SU-DHL-6 (cell line): ENCODE measurements at regions not wholly inside any gene's neighbourhood (a gene's known extent, or its start where the extent isn't known, plus 50 kb on each side); places are given as distances from the start of the nearest gene placed in this dataset.

Experiments
- H2AFZ ChIP-seq: fragments of 200-600 bp; sonication (generic); 2 replicates; pipeline ENCODE4 v1.6.1; 2014; ENCODE audit warnings: low read depth, mild to moderate bottlenecking, moderate library complexity, mixed read lengths, antibody characterized with exemption, low read length; ENCODE audit not compliant: severe bottlenecking
- H3F3A ChIP-seq: fragments of 200-600 bp; shearing (Covaris generic); 2 replicates; pipeline ENCODE4 v1.6.0; 2016; ENCODE audit warnings: antibody characterized with exemption, mild to moderate bottlenecking; ENCODE audit not compliant: insufficient read depth
- H3K27ac ChIP-seq: fragments of 200-600 bp; sonication (generic); 2 replicates; pipeline ENCODE4 v1.5.1; 2016; ENCODE audit warnings: low read depth, mild to moderate bottlenecking, low read length, moderate library complexity, mixed read lengths
- H3K27me3 ChIP-seq: fragments of 200-600 bp; sonication (generic), shearing (Covaris generic); 2 replicates; pipeline ENCODE4 v1.6.0; 2014; ENCODE audit warnings: mild to moderate bottlenecking, low read length
- H3K36me3 ChIP-seq: fragments of 200-600 bp; sonication (generic); 2 replicates; pipeline ENCODE4 v1.6.1; 2014; ENCODE audit warnings: mild to moderate bottlenecking, low read length, mixed read lengths
- H3K4me2 ChIP-seq: fragments of 300-600, 200-600 bp; shearing (Covaris generic), sonication (generic); 2 replicates; pipeline ENCODE4 v1.6.0; 2014; ENCODE audit warnings: low read length, low read depth, mild to moderate bottlenecking; ENCODE audit not compliant: poor library complexity, severe bottlenecking
- H3K4me3 ChIP-seq: fragments of 200-600 bp; sonication (generic); 2 replicates; pipeline ENCODE4 v1.5.1; 2014; ENCODE audit warnings: antibody characterized with exemption, low read length, mild to moderate bottlenecking, mixed read lengths; ENCODE audit not compliant: insufficient read depth, poor library complexity, severe bottlenecking
- H3K79me2 ChIP-seq: fragments of 200-600 bp; sonication (generic); 2 replicates; pipeline ENCODE4 v1.6.1; 2014; ENCODE audit warnings: mild to moderate bottlenecking, low read length, moderate library complexity; ENCODE audit not compliant: insufficient read depth
- H3K9ac ChIP-seq: fragments of 200-600 bp; sonication (generic); 2 replicates; pipeline ENCODE4 v1.7.0; 2014; ENCODE audit warnings: mild to moderate bottlenecking, low read length
- H3K9me2 ChIP-seq: fragments of 200-600 bp; sonication (generic); replicated peaks from 2 replicates; pipeline ENCODE4 v1.6.1; 2014; ENCODE audit warnings: low read length; ENCODE audit not compliant: insufficient read depth
- H3K9me3 ChIP-seq: fragments of 200-600 bp; sonication (generic); 2 replicates; pipeline ENCODE4 v1.6.1; 2014; ENCODE audit warnings: low read length, mixed read lengths; ENCODE audit not compliant: insufficient read depth
- H4K20me1 ChIP-seq: fragments of 200-600 bp; sonication (generic); 2 replicates; pipeline ENCODE4 v1.6.1; 2014; ENCODE audit warnings: low read depth, mild to moderate bottlenecking, antibody characterized with exemption, low read length, moderate library complexity, mixed read lengths
- EZH2phosphoT487 ChIP-seq: fragments of 200-600 bp; sonication (generic), shearing (Covaris generic); conservative IDR thresholded peaks from 2 replicates; pipeline ENCODE4 v1.6.1; 2018; ENCODE audit warnings: mild to moderate bottlenecking, antibody characterized with exemption, low read length, moderate library complexity, mixed read lengths
- TF ChIP-seq, protein P1 (sequence below): fragments of 200-600 bp; sonication (generic); IDR thresholded peaks from one replicate; pipeline ENCODE4 v1.5.1; 2017; ENCODE audit warnings: antibody characterized with exemption, mild to moderate bottlenecking, low read length, moderate library complexity; ENCODE audit not compliant: insufficient read depth, poor library complexity, severe bottlenecking

DNA sequence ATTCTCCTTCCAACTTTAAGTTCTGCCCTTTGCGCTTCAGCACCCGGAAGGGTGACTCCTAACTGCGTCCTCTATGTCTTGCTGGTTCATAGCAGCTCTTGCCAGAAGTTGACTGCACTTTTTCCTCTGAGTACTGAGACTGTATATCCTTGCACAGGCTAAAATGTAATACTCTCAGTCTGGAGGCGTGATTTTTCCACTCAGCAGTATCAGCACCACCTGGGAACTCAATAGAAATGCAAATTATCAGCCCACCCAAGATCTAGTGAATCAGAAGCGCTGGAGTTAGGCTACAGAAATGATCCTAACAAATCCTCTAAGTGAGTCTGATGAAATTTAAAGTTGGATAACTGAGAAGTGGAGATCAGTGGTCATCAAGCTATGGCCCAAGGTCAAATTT lies 1611.9 kb upstream of the SLC10A2 start:
- H3K9ac ChIP-seq = no peak overlapping the region
- H4K20me1 ChIP-seq = no peaks in the 10 kb centered on the region
- H2AFZ ChIP-seq = no peak overlapping the region
- H3K27ac ChIP-seq = no peak overlapping the region
- TF ChIP-seq, protein P1, sequence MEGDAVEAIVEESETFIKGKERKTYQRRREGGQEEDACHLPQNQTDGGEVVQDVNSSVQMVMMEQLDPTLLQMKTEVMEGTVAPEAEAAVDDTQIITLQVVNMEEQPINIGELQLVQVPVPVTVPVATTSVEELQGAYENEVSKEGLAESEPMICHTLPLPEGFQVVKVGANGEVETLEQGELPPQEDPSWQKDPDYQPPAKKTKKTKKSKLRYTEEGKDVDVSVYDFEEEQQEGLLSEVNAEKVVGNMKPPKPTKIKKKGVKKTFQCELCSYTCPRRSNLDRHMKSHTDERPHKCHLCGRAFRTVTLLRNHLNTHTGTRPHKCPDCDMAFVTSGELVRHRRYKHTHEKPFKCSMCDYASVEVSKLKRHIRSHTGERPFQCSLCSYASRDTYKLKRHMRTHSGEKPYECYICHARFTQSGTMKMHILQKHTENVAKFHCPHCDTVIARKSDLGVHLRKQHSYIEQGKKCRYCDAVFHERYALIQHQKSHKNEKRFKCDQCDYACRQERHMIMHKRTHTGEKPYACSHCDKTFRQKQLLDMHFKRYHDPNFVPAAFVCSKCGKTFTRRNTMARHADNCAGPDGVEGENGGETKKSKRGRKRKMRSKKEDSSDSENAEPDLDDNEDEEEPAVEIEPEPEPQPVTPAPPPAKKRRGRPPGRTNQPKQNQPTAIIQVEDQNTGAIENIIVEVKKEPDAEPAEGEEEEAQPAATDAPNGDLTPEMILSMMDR = no peak
- TF ChIP-seq EZH2phosphoT487 = no peak
- no peaks in the 10 kb centered on the region for H3K9me3 ChIP-seq
- H3K4me3 ChIP-seq = no peak overlapping the region
- H3K4me2 ChIP-seq = no peak overlapping the region
- no peaks in the 10 kb centered on the region for H3K36me3 ChIP-seq
- no peaks in the 10 kb centered on the region for H3K79me2 ChIP-seq
- H3K27me3 ChIP-seq = no peaks in the 10 kb centered on the region
- H3F3A ChIP-seq = no peaks in the 10 kb centered on the region
- H3K9me2 ChIP-seq = no peaks in the 10 kb centered on the region

DNA sequence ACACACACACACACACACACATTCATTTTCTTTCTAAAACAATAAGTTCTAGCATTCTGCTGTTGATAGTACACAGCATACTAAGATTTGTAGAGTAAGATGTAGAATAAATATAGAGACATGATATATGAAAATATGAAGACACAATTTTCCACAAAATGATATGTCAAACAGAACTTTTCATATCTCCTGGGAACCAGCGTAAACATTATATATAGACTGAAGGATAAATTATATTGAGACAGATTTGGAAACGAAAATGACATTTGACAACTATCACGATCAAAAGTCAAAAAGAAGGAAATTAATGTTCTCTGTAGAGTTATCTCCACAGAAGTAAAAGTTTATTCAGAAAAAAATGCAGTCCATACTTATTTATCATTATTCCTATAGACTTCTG lies 1605.7 kb upstream of the SLC10A2 start:
- Histone ChIP-seq H4K20me1 (no peaks in the 10 kb centered on the region), H3K9me2 (no peaks in the 10 kb centered on the region), H3K9me3 (no peaks in the 10 kb centered on the region), H3K27me3 (no peaks in the 10 kb centered on the region), H3K36me3 (no peaks in the 10 kb centered on the region), H3K27ac (no peak overlapping the region), H3K79me2 (no peaks in the 10 kb centered on the region), H3K9ac (no peak overlapping the region), H3K4me3 (no peak overlapping the region), H3F3A (no peaks in the 10 kb centered on the region), H2AFZ (no peak overlapping the region), H3K4me2 (no peak overlapping the region)
- TF ChIP-seq, protein P1 = no peak

DNA sequence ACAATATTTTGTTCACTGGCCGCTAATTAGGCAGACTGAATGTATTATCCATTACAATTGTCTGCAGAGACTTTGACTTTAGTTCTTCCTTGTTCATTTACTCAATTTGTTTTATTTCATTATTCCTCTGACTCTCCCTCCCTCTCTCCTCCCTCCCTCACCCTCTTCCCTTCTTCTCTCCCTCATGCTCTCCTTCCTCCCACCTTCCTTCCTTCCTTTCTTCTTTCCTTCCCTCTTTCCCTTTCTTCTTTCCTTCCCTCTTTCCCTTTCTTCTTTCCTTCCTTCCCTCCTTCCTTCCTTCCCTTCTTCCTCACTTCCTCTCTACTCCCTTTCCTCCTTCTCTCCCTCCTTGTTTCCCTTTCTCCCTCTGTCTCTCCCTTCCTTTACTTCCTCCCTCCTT lies 1591.0 kb upstream of the SLC10A2 start:
- Histone ChIP-seq H3K9ac (no peak overlapping the region), H3K9me2 (no peaks in the 10 kb centered on the region), H3K36me3 (no peaks in the 10 kb centered on the region), H3K9me3 (no peaks in the 10 kb centered on the region), H3K79me2 (no peaks in the 10 kb centered on the region), H2AFZ (no peak overlapping the region), H3F3A (no peaks in the 10 kb centered on the region), H3K4me2 (no peak overlapping the region), H4K20me1 (no peaks in the 10 kb centered on the region), H3K27ac (no peak overlapping the region), H3K4me3 (no peak overlapping the region), H3K27me3 (no peaks in the 10 kb centered on the region)
- no peak for TF ChIP-seq EZH2phosphoT487
- TF ChIP-seq, protein P1 = no peak

DNA sequence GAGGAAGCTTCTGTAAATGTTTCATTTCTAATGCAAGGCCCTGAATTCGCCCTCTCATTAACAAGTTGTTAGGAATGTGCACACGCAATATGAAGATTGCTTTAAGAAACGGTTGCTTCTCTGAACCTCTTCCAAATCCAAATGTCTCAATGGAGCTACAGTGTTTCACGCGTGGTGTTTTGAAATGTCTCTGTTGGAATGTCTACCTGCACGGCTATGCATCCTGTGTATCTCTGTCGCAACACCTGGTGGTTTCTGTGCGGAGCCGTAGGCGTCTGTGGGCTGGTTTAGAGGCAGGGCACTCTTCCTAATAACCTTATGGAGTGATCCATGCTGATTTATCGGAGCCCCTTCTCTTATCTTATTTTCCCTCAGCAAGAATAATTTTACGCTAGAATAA lies 1584.2 kb upstream of the SLC10A2 start:
- H3K36me3 ChIP-seq = no peaks in the 10 kb centered on the region
- H2AFZ ChIP-seq = no peak overlapping the region
- H3K27me3 ChIP-seq = no peaks in the 10 kb centered on the region
- H3K9me2 ChIP-seq = no peaks in the 10 kb centered on the region
- H3K4me3 ChIP-seq = no peak overlapping the region
- no peaks in the 10 kb centered on the region for H3F3A ChIP-seq
- no peak overlapping the region for H3K9ac ChIP-seq
- no peak overlapping the region for H3K4me2 ChIP-seq
- H3K79me2 ChIP-seq = no peaks in the 10 kb centered on the region
- TF ChIP-seq EZH2phosphoT487 = no peak
- TF ChIP-seq, protein P1 = no peak
- no peaks in the 10 kb centered on the region for H3K9me3 ChIP-seq
- no peak overlapping the region for H3K27ac ChIP-seq
- H4K20me1 ChIP-seq = no peaks in the 10 kb centered on the region
